Limb (tissue), 2 donors: ENCODE measurements at regions not wholly inside any gene's neighbourhood (a gene's known extent, or its start where the extent isn't known, plus 50 kb on each side); places are given as distances from the start of the nearest gene placed in this dataset.

Experiments
- DNase-seq, 2 donors: peaks; one replicate each; pipeline ENCODE4 v3.0.0-alpha.2; 2016; ENCODE audit errors: extremely low spot score in 2 of 2

DNA sequence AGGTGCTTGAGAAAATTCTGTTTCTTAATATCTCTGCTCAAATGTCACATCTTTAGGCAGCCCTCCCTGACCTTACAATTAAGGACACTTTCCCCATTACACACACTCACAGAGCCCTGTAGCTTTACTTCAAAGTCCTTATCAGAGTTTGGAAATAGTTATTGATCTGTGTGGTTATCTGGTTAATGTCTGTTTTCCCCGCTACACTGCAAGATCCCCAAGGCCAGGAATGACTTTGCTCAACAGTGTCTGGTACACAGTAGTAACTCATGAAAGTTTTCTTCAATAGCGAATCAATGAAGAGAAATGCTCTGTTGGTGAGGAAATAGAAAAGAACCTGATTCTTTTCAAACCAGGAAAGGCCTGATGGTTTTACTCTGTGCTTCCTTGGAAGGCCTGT lies 554.4 kb downstream of the REEP3 start:
- no peak for DNase-seq

DNA sequence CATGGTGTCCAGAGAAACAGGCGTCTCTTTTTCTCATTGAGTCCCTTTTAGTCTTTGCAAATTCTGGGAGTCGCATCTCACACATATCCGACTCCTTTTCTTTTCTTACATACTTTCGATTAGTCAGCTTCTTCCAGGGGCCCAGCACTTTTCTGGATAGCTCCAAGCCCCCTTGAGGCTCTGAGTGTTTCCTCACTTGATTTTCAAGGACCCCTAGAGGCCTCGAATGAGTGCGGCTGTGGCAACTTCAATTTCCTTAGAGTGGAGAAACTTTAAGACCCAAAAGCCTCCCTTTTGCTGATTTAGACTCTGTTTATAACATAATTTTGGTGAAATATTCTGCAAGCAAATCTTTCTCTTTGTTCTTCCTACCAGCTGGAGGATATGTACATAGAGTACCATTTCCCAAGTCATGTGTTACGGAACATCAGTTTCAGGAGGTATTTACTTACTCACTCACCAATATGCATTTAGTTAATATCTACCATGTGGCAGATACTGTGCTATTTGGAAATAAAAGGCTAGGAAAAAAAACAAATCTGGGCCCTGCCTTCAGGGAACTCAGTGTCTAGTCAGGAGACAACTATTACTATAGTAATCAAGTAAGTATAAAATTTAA lies 555.2 kb downstream of the REEP3 start:
- DNase-seq, result no peak

DNA sequence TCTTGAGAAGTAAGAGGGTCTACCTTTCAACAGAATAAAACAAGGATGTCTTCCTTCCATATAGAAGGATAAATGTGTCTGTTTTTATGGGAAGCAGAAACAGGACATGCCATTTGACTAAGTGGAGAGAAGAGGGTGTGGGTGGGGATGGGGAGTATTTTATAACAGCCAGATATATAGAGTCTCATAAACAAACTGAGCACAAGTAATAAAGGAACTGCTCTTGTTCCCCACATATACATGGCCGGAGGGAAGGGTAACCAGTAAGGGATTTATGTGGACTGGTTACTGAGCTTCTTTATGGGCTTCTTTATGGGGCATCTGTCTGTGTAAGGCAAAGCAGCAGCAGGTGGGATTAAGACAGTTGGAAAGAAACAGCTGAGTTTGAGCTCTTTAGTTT lies 558.1 kb downstream of the REEP3 start:
- DNase-seq, result no peak

DNA sequence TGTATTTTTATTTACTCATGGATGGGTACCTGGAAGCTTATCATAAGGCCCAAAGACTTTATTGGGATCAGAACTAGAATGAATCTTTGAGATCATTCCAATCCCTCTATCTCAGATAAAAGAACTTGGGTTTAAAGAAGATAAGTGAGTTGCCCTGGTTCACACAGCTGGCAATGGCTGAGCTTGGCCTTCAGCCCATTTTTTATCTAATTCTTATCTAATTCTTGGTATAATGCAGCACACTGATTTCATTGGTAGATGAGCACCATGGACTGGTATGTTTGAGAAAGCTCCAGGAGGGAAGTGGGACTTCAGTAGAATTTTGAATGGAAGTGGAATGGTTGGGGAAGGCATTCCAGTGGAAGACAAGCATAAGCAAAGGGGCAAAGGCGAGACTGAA lies 558.9 kb downstream of the REEP3 start:
- DNase-seq, result no peak

DNA sequence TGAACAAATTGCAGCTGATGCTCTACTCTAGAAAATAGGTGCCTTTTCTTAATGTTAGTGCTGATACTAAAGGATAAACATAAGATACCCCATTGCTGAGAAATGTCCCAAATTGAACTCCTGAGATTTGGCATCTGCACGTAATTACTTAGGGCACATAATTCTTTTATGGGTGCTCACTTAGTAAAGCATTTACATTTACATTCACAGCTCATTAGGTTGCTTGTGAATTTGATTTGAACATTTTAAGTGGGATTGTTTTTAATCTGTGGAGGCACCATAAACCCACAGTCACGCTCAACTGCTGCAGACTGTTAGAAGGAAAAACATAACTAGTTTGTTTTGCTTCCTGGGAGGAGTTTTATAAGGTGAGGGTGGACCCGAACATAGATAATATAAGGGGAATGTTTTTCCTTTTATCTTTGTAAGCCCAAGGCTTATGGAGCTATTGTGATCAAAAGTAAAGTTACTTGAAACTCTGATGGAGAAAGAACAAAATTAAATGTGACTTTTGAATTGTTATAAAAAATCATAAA lies 560.8 kb downstream of the REEP3 start:
- no peak for DNase-seq

DNA sequence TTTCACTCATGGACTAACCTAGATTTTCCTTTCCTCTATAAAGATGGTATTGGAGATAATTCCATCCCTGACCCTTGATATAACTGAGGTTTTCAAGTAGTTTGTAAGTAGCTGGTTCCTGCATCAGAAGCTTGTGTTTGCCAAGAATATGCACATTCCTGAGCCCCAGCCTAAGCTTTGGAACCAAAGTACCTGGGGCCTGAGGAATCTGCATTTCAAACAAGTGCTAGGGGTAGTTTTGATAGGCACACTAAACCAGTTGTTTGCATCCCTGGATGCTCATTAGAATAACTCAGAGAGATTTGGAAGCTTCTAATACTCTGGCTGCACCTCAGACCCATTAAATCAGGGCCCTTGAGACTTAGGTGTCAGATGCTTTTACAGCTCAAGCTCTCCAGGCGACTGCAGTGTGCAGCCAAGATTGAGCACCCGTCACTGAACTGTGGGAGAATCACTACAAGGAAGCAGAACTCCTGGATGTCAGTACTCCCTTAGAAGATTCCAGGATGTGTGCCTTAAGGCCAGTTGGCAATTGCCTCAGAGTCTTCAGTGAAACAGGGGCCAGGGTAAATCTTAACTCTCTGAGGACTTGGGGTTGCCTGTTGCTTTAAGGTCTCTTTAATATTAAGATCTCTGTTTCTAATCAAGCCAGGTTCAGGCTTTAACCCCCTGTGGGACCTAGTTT lies 565.0 kb downstream of the REEP3 start:
- DNase-seq, result no peak

DNA sequence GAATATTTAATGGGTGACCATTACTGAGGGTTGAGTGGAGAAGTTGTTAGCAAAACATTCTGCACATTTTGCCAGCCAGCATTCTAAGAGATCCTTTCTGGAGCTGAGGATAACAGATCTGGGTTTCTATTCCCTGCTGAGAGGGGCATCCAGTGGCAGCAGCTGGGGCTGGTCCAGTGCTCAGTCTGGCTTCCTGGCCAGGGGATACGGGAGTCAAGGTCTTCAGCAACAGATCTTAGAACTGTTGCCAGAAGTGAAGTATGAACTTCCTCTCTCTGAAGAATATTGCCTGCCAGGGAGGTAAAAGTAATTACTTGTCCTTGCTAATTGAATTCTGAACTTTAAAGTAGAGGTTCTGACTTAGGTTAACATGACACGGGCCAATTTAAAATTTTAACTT lies 568.4 kb downstream of the REEP3 start:
- DNase-seq, result no peak

DNA sequence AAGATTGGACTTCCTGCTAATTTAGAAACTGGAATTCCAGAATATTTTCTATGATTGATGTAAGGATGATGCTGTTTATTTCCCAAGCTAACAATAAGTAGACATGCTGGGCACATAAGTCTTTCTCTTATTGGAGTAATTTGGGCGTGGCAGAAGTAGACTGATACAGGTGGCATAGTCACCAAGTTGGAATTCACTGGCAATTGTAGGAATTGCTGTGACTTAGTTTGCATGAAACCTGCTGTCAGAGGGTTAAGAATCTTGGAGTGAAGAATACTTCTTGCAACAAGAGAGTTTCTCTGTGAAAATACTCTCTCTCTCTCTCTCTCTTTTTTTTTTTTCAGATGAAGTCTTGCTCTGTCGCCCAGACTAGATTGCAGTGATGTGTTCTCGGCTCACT lies 569.7 kb downstream of the REEP3 start:
- DNase-seq, result no peak

DNA sequence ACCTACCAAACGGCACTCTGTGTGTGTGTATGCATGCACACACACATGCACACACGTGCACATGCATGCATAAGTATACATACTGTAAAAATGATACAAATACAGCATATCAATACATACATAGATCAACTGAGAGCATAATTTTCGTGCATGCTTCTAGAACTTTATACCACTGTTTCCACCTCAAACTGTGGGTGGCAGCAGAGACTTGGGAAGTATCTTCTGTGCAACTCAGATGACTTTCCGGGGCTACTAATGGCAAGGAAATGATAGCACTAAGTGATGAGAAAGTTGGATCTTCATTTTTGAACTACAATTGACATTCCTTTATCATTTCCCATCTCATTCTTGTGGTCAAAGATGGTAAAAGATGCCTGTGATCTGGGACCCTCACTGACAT lies 570.7 kb downstream of the REEP3 start:
- DNase-seq, result no peak

DNA sequence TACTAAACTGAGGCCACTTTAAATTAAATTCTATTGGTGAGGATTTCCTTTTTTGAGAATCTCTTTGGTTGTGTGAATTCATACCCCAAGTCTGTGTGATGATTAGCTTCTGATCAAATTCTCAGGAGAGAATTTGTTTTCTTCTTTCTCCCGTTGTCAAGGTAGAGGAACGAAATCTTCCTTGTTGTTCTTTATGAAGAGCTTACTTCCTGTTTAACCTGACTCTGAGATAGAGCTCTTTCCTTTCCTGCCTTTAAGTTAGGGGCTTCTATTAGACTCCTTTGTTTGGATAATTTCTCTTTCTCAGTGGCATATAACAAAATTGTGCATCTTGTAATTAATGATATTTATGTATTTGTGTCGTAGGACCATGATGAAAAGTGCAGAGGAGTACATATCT lies 572.1 kb downstream of the REEP3 start:
- DNase-seq, result no peak

DNA sequence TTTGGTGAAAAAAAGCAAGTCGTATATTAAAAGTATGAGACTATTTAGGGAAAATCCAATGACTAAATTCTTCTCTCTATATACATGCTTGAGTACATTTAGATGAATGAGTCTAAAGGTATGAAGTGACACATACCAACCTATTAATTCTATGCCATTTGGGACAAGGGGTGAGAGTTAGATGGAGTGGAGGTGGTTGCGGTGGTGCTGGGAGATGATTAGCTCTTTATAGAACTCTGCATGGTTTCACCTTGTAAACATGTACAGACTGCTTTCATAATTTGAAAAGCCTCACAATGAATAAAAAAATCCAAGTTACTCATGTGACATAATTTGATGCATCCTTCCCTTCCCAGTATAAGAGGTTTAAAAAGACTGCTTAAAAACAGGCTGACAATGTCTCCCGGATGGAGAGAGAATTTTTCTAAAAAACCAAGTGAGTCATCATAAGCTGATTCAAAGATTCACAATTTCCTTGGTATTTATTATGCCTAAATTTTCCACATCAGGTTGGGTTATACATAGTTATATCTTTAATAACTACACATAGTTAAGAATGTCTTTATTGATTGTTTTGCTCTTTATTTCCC lies 572.8 kb downstream of the REEP3 start:
- DNase-seq, result no peak

DNA sequence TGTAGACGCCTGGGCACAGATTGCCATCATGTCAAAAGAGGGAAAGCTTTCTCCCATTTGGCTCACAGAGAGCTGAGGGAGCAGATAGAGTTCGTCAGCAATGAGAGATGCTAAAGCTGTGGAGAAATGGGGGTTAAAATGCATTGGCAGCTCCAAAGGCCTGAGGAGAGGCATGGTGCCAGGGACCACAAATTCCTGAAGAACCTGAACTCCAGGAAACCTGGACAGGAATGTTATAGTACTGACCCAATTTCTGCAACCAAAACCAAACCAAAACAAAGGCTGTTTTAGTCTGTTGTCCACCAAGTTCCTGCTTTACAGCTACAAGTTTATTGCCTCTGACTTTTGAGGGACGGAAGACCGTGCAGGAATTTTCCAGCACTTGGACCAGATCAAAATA lies 575.7 kb downstream of the REEP3 start:
- no peak for DNase-seq

DNA sequence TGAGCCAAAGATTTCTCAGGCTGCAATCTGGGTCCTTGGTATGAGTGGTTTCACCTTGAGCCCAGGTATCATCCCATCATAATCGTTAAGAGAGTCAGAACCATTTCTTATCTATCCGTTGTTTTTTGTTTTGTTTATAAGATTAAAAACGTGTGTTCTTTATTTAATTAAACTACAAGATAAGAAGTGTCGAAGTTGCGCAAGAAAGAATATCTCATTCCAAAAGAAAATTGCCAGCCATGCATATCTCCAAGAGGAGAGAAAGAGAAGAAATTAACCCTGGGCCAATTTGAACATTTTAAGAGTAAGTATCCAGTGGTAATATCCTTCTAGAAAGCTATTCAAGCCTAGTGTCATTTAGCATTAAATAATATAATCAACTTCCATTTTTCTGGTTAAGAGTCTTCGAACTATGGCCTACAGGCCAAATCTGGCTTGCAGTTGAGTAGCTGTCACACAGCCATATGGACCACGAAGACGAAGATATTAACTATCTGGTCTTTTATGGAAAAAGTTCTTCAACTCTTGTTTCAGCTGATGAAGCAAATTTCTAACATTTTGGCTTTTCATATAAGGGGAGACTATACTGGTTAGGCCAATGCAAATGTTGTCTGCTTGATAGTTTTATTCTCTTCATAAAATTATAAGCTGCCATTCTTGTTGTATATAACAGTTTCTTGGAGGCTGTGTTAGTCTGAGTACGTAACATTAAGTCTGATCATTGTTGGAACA lies 576.4 kb downstream of the REEP3 start:
- no peak for DNase-seq

DNA sequence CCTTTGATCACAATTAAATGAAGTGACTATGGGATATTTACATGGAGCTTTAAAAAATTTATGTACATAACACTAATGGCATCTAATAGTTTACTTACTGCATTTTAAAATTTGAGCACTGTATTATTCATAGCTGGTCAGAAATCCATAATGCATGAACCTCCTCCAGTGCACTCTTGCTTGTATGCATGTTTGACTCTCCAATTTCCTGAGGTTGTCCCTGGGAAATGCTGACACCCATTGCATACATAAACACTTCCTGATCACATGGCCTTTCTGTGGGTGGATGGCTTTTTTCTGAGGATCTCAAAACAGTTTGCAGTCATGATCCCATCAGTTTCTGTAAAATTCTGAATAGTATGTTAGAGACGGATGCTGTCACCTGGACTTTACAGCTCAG lies 577.8 kb downstream of the REEP3 start:
- no peak for DNase-seq

DNA sequence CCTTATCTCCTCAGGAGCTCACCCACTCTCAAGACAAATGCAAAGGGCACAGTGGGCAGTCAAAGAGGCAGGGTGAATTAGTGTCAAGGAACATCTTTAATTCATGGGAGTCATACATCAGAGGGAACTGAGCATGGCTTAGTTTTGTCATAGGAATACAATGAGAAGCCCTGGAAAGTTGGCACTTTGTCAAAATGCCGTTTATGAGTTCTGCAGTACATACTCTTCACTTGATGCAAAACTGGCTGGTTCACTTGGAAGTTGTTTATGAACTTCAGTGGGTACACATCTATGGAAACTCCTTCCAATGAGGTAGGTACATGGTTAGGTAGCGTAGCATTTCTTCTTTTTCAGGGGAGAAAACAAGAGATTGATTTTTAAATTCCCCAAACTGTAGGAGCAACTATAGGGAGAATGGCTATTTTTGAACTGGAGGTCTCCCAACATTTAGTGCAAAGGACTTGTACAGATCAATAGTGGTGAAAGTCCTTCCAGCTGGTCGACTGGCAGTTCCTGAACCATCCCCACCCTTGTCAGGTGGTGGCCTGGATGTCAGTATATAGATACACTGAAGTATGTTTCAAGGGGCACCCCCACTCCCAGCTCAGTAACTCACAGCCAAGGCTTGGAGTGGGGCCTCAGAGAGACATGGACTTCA lies 580.5 kb downstream of the REEP3 start:
- DNase-seq, result no peak

DNA sequence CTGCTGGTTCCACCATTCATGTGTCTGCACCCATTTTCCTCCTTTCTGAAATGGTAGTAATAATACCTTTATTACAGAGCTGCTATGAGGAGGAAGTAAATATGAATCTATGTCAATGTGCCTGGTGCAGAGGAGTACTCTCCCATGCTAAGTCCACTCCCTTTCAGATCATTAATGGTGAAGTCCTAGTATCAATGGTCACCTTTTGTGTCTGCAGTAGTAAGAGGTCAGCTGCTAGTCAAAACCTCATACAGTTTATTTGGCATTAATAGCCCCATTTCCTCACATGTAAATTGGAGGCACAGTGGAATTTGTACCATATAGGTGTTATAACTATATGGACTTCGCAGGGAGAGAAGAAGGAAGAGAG lies 581.0 kb downstream of the REEP3 start:
- no peak for DNase-seq

DNA sequence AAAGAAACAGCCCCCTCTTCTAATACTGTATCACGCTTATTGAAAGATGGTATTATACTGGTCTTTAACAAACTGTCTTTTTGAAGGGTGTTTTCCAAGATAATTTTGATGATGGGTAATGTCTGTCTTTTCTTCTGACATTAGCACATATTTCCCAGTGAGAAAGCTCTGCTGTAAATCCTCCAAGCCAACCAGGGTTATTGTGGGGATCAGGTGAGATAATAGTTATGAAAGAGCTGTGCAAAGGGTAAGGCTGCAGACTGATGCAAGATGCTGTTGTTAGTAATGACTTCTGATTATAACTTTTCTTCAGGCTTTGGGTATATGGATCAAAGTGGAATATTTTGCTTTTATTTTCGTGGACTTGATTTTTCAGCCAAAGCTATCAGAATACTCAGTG lies 581.7 kb downstream of the REEP3 start:
- DNase-seq, result no peak

DNA sequence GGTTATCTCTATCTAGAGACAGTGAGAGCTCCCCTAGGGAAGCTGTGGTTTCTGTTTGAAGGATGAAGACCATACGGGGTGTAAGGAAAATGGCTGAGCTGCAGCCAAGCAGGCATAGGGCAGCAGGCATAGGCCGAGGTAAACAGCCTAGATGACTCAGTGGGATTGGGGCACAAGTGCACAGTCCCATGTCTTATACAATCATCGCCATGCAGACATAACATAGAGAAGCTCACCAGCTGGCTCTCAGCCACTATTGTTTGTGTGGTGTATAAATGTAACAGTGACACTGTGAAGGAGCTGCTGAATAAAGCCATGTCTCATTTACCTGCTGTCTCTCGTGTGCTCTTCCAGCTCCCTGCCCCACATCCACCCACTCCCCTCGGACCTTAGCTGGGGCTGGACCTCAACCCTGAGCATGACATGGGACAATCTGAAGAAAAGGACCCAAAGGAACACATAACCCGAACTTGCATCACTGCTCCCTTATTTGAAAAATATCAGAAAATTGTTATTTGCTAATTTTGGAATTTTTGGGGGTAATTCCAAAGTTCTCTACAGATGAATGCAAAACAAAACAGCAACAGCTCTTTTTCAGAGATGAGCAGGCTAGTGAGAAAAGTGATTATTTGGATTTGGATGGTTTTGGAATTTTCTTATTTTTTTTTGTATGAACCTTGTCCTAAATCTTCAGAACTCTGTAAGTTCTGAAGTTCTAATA lies 582.7 kb downstream of the REEP3 start:
- DNase-seq, result no peak

DNA sequence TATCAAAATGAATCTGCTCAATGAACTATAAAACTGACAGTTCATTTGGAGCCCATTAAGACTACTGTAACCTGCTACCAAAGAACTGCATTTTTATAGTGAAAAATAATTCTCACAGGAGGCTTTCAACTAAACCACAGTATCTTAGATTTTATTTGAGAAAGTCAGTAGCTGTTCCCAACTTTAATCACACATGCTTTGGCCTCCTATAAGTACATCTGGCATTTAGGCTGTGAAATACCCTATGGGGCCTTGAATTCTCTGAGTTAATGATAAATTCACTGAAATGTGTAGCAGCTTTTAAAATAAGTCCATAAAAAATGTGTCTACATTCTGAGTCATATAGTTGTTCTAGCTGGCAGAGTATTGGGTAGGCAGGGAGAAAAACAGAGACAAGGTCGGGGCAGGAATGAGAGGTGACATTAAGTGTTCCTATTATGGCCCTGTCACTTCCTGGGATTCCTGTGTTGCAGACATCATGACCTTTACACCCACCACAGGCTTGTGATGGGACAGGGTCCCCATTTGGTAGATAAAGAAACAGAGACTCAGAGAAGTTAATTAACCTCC lies 588.8 kb downstream of the REEP3 start:
- DNase-seq, result no peak

DNA sequence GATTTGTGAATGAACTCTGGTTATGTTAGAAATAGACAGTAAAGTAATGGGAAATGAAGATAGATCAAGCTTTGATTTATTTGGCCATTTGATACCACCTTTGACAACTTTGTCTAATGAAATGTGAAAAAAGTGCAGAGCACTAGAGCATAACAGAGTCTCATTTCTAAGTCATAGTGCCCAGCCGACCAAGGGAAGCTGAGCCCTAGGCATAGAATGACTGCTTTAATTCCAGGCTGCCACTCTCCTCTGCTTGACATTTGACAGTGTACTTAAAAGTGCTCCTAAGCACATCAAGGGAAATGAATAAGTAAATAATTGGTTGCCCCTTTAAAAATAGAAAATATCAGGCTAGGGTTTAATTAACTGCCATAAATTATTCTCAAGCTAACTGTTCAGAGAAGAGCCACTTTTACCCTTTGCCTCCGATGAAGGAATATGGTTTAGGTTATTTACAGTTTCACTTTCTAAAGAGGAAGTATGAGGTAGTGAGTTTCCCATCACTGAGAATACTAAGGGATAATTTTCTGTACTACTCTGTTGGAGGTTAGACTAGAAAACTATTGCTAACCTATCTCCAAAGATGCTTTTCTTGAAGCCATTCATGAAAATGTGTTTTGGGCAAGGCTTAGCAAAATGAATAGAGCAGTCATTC lies 591.6 kb downstream of the REEP3 start:
- DNase-seq, result no peak
